NB4 (cell line): ENCODE measurements at regions not wholly inside any gene's neighbourhood (a gene's known extent, or its start where the extent isn't known, plus 50 kb on each side); places are given as distances from the start of the nearest gene placed in this dataset.

Source experiments
- POLR2A ChIP-seq: IDR thresholded peaks from 2 replicates; pipeline ENCODE4 v1.6.1; 2011; ENCODE audit warnings: mild to moderate bottlenecking; ENCODE audit not compliant: insufficient read length; ENCODE audit errors: extremely low read depth
- TF ChIP-seq, protein P1 (sequence below): IDR thresholded peaks from one replicate; pipeline ENCODE4 v1.5.1; 2012; ENCODE audit warnings: low read depth, low read length
- TF ChIP-seq, protein P2 (sequence below): IDR thresholded peaks from 2 replicates; pipeline ENCODE4 v1.6.1; 2011; ENCODE audit warnings: low read depth, low read length

DNA sequence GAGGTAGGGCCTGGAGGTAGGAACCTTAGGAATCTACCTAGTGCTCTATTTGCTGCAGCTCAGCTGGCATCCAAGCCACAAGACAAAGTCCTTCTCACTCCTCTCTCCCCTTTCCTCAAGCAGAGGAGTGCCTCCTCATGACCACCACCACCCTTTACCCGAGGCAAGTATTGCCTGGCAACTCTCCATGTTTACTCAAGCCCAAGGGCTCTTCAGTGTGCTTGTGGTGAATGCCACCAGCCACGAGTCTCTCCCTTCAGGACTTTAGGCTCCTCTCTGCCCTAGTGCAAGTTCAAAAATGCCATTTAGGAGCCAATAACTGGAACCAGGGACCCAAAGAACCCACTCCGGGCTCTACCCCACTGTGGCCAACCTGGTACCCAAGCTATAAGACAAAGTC, 514.5 kb upstream of the RGMB start:
- TF ChIP-seq, protein P1, sequence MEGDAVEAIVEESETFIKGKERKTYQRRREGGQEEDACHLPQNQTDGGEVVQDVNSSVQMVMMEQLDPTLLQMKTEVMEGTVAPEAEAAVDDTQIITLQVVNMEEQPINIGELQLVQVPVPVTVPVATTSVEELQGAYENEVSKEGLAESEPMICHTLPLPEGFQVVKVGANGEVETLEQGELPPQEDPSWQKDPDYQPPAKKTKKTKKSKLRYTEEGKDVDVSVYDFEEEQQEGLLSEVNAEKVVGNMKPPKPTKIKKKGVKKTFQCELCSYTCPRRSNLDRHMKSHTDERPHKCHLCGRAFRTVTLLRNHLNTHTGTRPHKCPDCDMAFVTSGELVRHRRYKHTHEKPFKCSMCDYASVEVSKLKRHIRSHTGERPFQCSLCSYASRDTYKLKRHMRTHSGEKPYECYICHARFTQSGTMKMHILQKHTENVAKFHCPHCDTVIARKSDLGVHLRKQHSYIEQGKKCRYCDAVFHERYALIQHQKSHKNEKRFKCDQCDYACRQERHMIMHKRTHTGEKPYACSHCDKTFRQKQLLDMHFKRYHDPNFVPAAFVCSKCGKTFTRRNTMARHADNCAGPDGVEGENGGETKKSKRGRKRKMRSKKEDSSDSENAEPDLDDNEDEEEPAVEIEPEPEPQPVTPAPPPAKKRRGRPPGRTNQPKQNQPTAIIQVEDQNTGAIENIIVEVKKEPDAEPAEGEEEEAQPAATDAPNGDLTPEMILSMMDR, result no peak
- no peak for TF ChIP-seq POLR2A
- TF ChIP-seq, protein P2, sequence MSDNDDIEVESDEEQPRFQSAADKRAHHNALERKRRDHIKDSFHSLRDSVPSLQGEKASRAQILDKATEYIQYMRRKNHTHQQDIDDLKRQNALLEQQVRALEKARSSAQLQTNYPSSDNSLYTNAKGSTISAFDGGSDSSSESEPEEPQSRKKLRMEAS, result no peak
